Peyer's patch (tissue), 4 donors: ENCODE measurements at regions not wholly inside any gene's neighbourhood (a gene's known extent, or its start where the extent isn't known, plus 50 kb on each side); places are given as distances from the start of the nearest gene placed in this dataset.

Source experiments
- POLR2A ChIP-seq, 2 donors: fragments of 450-650 bp; IDR thresholded peaks; one replicate each; pipeline ENCODE4 v1.5.1; 2017; ENCODE audit warnings: antibody characterized with exemption in 2 of 2, mild to moderate bottlenecking in 2 of 2, moderate library complexity in 2 of 2
- TF ChIP-seq, protein P1 (sequence below), 6 experiments: fragments of 450-650 bp in 4 of 6; fragments of 200-600 bp in 2 of 6; sonication (generic) in 1 of 6; IDR thresholded peaks; one replicate each; pipeline ENCODE4 v1.5.1; 2017 to 2019; ENCODE audit warnings: antibody characterized with exemption in 6 of 6, mild to moderate bottlenecking in 3 of 6, moderate library complexity in 1 of 6

DNA sequence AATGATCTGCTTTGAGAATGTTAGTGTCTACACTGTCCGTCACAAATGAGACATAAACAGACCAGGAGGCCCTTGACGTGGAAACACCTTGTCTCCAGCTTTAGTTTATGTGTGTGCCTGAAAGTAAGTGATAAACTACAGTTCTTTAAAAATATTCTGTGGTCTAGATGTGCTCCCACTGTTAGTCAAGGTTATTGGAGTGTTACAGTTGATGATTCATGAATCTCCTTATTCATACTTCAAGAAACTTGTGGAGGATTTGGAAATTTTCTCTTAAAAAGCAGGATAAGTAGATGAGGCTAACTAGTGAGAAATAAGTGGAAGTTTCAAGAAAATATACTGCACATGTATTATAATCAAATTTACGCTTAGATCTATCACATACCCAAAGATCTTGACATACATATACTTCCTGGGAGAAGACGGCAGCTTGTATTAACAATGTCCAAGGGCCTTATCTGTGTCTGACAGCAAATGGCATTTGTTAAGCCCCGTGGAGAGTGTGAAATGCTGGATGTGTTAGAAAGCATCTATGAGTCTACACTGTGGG lies 90.5 kb upstream of the MBOAT1 start:
- TF ChIP-seq, protein P1, sequence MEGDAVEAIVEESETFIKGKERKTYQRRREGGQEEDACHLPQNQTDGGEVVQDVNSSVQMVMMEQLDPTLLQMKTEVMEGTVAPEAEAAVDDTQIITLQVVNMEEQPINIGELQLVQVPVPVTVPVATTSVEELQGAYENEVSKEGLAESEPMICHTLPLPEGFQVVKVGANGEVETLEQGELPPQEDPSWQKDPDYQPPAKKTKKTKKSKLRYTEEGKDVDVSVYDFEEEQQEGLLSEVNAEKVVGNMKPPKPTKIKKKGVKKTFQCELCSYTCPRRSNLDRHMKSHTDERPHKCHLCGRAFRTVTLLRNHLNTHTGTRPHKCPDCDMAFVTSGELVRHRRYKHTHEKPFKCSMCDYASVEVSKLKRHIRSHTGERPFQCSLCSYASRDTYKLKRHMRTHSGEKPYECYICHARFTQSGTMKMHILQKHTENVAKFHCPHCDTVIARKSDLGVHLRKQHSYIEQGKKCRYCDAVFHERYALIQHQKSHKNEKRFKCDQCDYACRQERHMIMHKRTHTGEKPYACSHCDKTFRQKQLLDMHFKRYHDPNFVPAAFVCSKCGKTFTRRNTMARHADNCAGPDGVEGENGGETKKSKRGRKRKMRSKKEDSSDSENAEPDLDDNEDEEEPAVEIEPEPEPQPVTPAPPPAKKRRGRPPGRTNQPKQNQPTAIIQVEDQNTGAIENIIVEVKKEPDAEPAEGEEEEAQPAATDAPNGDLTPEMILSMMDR (IDR thresholded peaks at IDR 0.05) = no peak
- TF ChIP-seq POLR2A (IDR thresholded peaks at IDR 0.05) = no peak
